Heart left ventricle (tissue), 16 donors: ENCODE measurements at regions not wholly inside any gene's neighbourhood (a gene's known extent, or its start where the extent isn't known, plus 50 kb on each side); places are given as distances from the start of the nearest gene placed in this dataset.

Source experiments
- ATAC-seq, 4 donors: fragments of 200-7000 bp; cut with Tn5 transposase; one replicate each; pipeline ENCODE4 v1.9.1; 2020 to 2022; ENCODE audit warnings: moderate library complexity in 4 of 4, mild to moderate bottlenecking in 3 of 4, moderate number of reproducible peaks in 1 of 4
- DNase-seq, 5 donors: peaks; one replicate each; pipeline ENCODE4 v3.0.0-alpha.2; 2020
- H3K27ac ChIP-seq, 12 donors: fragments of 200-600 bp; sonication (generic) in 4 of 12; one replicate each; pipeline versions ENCODE4 v1.5.0 to v1.8.0; 2016 to 2022; ENCODE audit warnings: mild to moderate bottlenecking in 2 of 12
- H3K27me3 ChIP-seq, 9 donors: fragments of 200-600 bp; sonication (generic) in 2 of 9; one replicate each; pipeline versions ENCODE4 v1.5.1 to v1.8.0; 2016 to 2022; ENCODE audit warnings: mild to moderate bottlenecking in 3 of 9
- H3K36me3 ChIP-seq, 9 donors: fragments of 200-600 bp; sonication (generic) in 2 of 9; one replicate each; pipeline versions ENCODE4 v1.5.0 to v1.8.0; 2018 to 2022; ENCODE audit warnings: mild to moderate bottlenecking in 2 of 9
- H3K4me1 ChIP-seq, 12 donors: fragments of 200-600 bp; sonication (generic) in 4 of 12; one replicate each; pipeline versions ENCODE4 v1.5.0 to v1.8.0; 2016 to 2022; ENCODE audit warnings: mild to moderate bottlenecking in 3 of 12
- H3K4me3 ChIP-seq, 12 donors: fragments of 200-600 bp; sonication (generic) in 4 of 12; one replicate each; pipeline versions ENCODE4 v1.5.0 to v1.8.0; 2017 to 2022; ENCODE audit warnings: mild to moderate bottlenecking in 9 of 12, moderate library complexity in 4 of 12
- H3K9me3 ChIP-seq, 12 donors: fragments of 200-600 bp; sonication (generic) in 4 of 12; one replicate each; pipeline versions ENCODE4 v1.5.0 to v1.8.0; 2016 to 2022; ENCODE audit warnings: mild to moderate bottlenecking in 1 of 12
- CTCF ChIP-seq, 12 donors: fragments of 200-600 bp; sonication (generic) in 4 of 12; IDR thresholded peaks; one replicate each; pipeline versions ENCODE4 v1.5.0 to v1.8.0; 2018 to 2022; ENCODE audit warnings: antibody characterized with exemption in 12 of 12, mild to moderate bottlenecking in 5 of 12
- POLR2A ChIP-seq, 2 donors: fragments of 450-650 bp; IDR thresholded peaks; one replicate each; pipeline ENCODE4 v1.6.1; 2017; ENCODE audit warnings: antibody characterized with exemption in 2 of 2, mild to moderate bottlenecking in 2 of 2, moderate library complexity in 2 of 2
- WGBS, 4 donors: extraction: QIAGEN DNeasy Blood & Tissue Kit in 2 of 4; methylation state at CpG; one replicate each; pipeline versions ENCODE4 v1.1.5 to v1.1.7; 2013 to 2018; 5-methylcytosine and 5-hydroxymethylcytosine counted together
- intact Hi-C, 10 donors: fragments of 100-400 bp; cut with DNase I; formaldehyde crosslinking; loops; one replicate each; pipeline versions ENCODE4 v1.11.1 to v1.14.2; 2022
- donor health status: ischemic (EF 13 %, LVEDD 7.1; RV severe dilation, severe dysfunction).
- donor health status: healthy with polysubstance abuse.
- donor health status: DM: no; HTN: yes; CAD: no.
- donor health status: DM: no; HTN: no; CAD: no.
- donor health status: ischemic (EF 25% LVEDD 6.9; RV normal size, moderate dysfunction).
- donor health status: ischemic (EF 25% LVEDD 5.7; RV mildly dilated, moderate dysfunction).
- donor health status: healthy.
- donor health status: DM: yes; HTN: yes; CAD: no.
- donor health status: ischemic (EF 35%, LVEDD 5.7; RV mildly dilated, moderate dysfunction).
- donor health status: nonischemic (EF 11% LVEDD 7.7; RV severe dilation, severe dysfunction).
- donor health status: DM: yes; HTN: yes; CAD: no.
- donor health status: PGD.
- donor health status: ischemic (EF 29% LVEDD 5.4; RV normal size, mild dysfunction).
- donor health status: nonischemic (EF 23%, LVEDD 6.1; RV moderate dilation, normal function).

GRCh38 chrX:113297437-113297836, 456.8 kb upstream of the AMOT start:
- DNase-seq = no peak
- Histone ChIP-seq H3K4me1 (no peaks in the 10 kb centered on the region), H3K9me3 (no peaks in the 10 kb centered on the region), H3K36me3 (no peaks in the 10 kb centered on the region), H3K27me3 (no peaks in the 10 kb centered on the region), H3K4me3 (no peak overlapping the region), H3K27ac (no peak overlapping the region)
- TF ChIP-seq POLR2A (IDR thresholded peaks at IDR 0.05) (no peak), CTCF (IDR thresholded peaks at IDR 0.05) (no peak)
- ATAC-seq = no peak
- intact Hi-C loops = loop anchor here in 1 of 10 donors (10.0 kb wide), 1 partner anchor 57 kb away; no protein-coding TSS in a partner anchor

- Histone ChIP-seq H3K36me3 (no peaks in the 10 kb centered on the region), H3K4me3 (no peak overlapping the region), H3K9me3 (no peaks in the 10 kb centered on the region), H3K4me1 (no peaks in the 10 kb centered on the region), H3K27me3 (peaks cover 0 to 7% (median 0%) of the 10 kb centered on the region in 9 donors), H3K27ac (no peak overlapping the region)
- no peak for ATAC-seq
- intact Hi-C loops = no loop called here
- no peak for TF ChIP-seq POLR2A (IDR thresholded peaks at IDR 0.05)
- TF ChIP-seq CTCF (IDR thresholded peaks at IDR 0.05) = no peak
- 29 to 55% (median 52%) methylated on average over 1 of the region's 1 CpG for WGBS, 4 donors
- DNase-seq = no peak
Measured at GRCh38 chrX:113289503-113289902, 448.9 kb upstream of the AMOT start.

GRCh38 chrX:113287761-113288160, 447.1 kb upstream of the AMOT start:
- Histone ChIP-seq H3K27me3 (peaks cover 0 to 7% (median 0%) of the 10 kb centered on the region in 9 donors), H3K4me1 (no peaks in the 10 kb centered on the region), H3K36me3 (no peaks in the 10 kb centered on the region), H3K9me3 (no peaks in the 10 kb centered on the region), H3K4me3 (no peak overlapping the region), H3K27ac (no peak overlapping the region)
- intact Hi-C loops = no loop called here
- no peak for TF ChIP-seq CTCF (IDR thresholded peaks at IDR 0.05)
- TF ChIP-seq POLR2A (IDR thresholded peaks at IDR 0.05) = no peak
- ATAC-seq (no peak), DNase-seq (no peak)
- 72 to 81% (median 79%) methylated on average over 4 of the region's 4 CpGs for WGBS, 4 donors

DNA sequence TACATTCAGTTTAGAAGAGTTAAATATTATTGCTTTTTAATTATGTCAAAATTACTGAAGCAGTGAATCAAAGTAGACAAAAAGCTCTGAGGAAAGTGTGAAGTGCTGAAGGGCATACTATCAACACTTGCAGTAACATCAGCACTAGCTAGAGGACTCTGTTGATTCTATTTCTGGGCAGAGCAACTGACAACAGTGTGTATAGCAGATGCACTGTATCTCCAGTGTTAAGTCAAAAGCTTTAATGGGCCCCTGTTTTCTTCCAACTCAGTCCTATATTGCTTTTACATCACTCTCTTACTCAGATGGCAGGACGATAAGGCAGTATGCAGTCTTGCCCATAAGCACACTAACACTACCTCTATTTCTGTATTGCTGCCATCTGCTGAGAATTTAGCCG, 435.2 kb upstream of the AMOT start:
- intact Hi-C loops = no loop called here
- H3K4me1 ChIP-seq = no peaks in the 10 kb centered on the region
- H3K36me3 ChIP-seq = no peaks in the 10 kb centered on the region
- H3K4me3 ChIP-seq = no peak overlapping the region
- H3K27me3 ChIP-seq = no peaks in the 10 kb centered on the region
- TF ChIP-seq POLR2A (IDR thresholded peaks at IDR 0.05) (no peak), CTCF (IDR thresholded peaks at IDR 0.05) (no peak)
- DNase-seq (no peak), ATAC-seq (no peak)
- WGBS, 4 donors = 71 to 82% (median 81%) methylated on average over 2 of the region's 2 CpGs
- H3K27ac ChIP-seq = no peak overlapping the region
- H3K9me3 ChIP-seq = no peaks in the 10 kb centered on the region
